ENCODE measurements at regions not wholly inside any gene's neighbourhood (a gene's known extent, or its start where the extent isn't known, plus 50 kb on each side); places are given as distances from the start of the nearest gene placed in this dataset.
"Not testable (repeated sequence)": the region's sequence is repeated elsewhere in the genome, so short reads cannot be mapped to it uniquely, and the experiment has no call there.

GRCh38 chr2:226310146-226310545, 489.5 kb downstream of the IRS1 start:
- DNase-seq, result no peak

- no peak for DNase-seq
Measured at GRCh38 chr2:226308986-226309385, 490.6 kb downstream of the IRS1 start.

GRCh38 chr2:226308323-226308680, 491.3 kb downstream of the IRS1 start:
- no peak for DNase-seq

- DNase-seq, result no peak
Measured at GRCh38 chr2:226307487-226308322, 491.9 kb downstream of the IRS1 start.

GRCh38 chr2:226306969-226307368, 492.7 kb downstream of the IRS1 start:
- DNase-seq, result no peak

GRCh38 chr2:226304308-226304707, 495.3 kb downstream of the IRS1 start:
- DNase-seq, result no peak

- no peak for DNase-seq
Measured at GRCh38 chr2:226303707-226304106, 495.9 kb downstream of the IRS1 start.

- no peak for DNase-seq
Measured at GRCh38 chr2:226300196-226300886, 499.3 kb downstream of the IRS1 start.

GRCh38 chr2:226299771-226300170, 499.8 kb downstream of the IRS1 start:
- DNase-seq, result no peak

- no peak for DNase-seq
Measured at GRCh38 chr2:226295681-226296080, 503.9 kb downstream of the IRS1 start.

- DNase-seq, result no peak
Measured at GRCh38 chr2:226295123-226295522, 504.5 kb downstream of the IRS1 start.

- DNase-seq, result not testable (repeated sequence)
Measured at GRCh38 chr2:226291281-226291680, 508.3 kb downstream of the IRS1 start.

- no peak for DNase-seq
Measured at GRCh38 chr2:226286916-226287315, 512.7 kb downstream of the IRS1 start.

- DNase-seq, result no peak
Measured at GRCh38 chr2:226283796-226284195, 515.8 kb downstream of the IRS1 start.

- no peak for DNase-seq
Measured at GRCh38 chr2:226282151-226282550, 517.5 kb downstream of the IRS1 start.

GRCh38 chr2:226280136-226280535, 519.5 kb downstream of the IRS1 start:
- DNase-seq, result not testable (repeated sequence)

GRCh38 chr2:226275215-226275614, 524.4 kb downstream of the IRS1 start:
- DNase-seq, result no peak

- no peak for DNase-seq
Measured at GRCh38 chr2:226274143-226274542, 525.5 kb downstream of the IRS1 start.

GRCh38 chr2:226273440-226273839, 526.2 kb downstream of the IRS1 start:
- no peak for DNase-seq

GRCh38 chr2:226272435-226272834, 527.2 kb downstream of the IRS1 start:
- DNase-seq, result no peak

- no peak for DNase-seq
Measured at GRCh38 chr2:226270285-226271058, 529.1 kb downstream of the IRS1 start.

GRCh38 chr2:226267516-226268289, 531.9 kb downstream of the IRS1 start:
- DNase-seq, result no peak
